ENCODE measurements at regions not wholly inside any gene's neighbourhood (a gene's known extent, or its start where the extent isn't known, plus 50 kb on each side); places are given as distances from the start of the nearest gene placed in this dataset.

- Histone ChIP-seq H3K9ac (ENCODE audit: low read depth, low read length) (no peak overlapping the region), H3K27me3 (ENCODE audit: control insufficient read depth, insufficient read depth, low read length) (no peaks in the 10 kb centered on the region), H3K9me3 (ENCODE audit: control insufficient read depth, insufficient read depth, low read length) (no peaks in the 10 kb centered on the region; the same call in none of the 2 replicates), H3K4me3 (ENCODE audit: low read depth, low read length) (no peak overlapping the region), H3K36me3 (ENCODE audit: control insufficient read depth, insufficient read depth, low read length) (no peaks in the 10 kb centered on the region), H3K4me1 (ENCODE audit: control insufficient read depth, insufficient read depth, low read length) (peaks cover 4% of the 10 kb centered on the region), H3K27ac (ENCODE audit: low read depth, low read length) (no peak overlapping the region)
These were observed 69.7 kb upstream of the FCN1 start for GRCh38 chr9:134987376-134987775.

DNA sequence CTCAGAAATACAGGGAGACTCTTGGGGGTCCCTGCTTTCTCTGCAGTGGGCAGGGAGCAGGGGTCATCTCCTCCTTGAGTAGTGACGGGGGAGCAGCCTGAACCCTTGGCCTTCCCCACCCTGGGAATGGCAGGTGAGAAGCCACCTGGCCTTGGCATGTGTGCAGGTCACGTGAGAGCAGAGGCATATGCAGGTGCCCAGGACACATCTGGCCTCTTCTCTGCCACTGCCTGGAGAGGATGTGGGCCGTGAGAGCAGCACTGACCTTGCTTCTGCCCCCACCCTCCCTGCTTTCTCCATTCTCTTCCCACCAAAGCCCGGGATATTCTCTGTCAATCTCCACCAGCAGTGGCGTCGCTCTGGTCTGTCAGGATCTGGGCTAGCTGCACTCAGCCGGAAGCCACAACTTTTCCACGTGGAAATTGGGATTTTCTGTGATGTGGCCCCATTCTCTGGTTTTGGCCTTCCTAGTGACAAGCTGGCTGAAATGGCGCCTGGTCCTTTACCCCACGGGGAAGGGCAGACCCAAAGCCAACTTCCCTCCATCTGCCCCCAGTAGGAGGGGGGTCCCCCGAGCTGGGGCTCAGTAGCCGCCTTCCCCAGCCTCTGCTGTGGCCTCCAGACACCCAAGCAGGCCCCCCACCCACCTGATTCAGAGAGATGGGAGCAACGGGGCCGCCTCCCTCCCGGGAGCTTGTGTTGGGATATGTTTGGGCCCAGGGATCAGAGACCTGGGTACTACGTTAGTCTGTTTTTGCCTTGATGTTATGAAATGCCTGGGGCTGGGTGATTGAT, 70.4 kb upstream of the FCN1 start:
- no peak overlapping the region for H3K4me3 ChIP-seq (ENCODE audit: low read depth, low read length)
- no peak overlapping the region for H3K9ac ChIP-seq (ENCODE audit: low read depth, low read length)
- no peaks in the 10 kb centered on the region; the same call in none of the 2 replicates for H3K9me3 ChIP-seq (ENCODE audit: control insufficient read depth, insufficient read depth, low read length)
- no peaks in the 10 kb centered on the region for H3K4me1 ChIP-seq (ENCODE audit: control insufficient read depth, insufficient read depth, low read length)
- no peaks in the 10 kb centered on the region for H3K36me3 ChIP-seq (ENCODE audit: control insufficient read depth, insufficient read depth, low read length)
- no peaks in the 10 kb centered on the region for H3K27me3 ChIP-seq (ENCODE audit: control insufficient read depth, insufficient read depth, low read length)
- H3K27ac ChIP-seq (ENCODE audit: low read depth, low read length), result no peak overlapping the region

DNA sequence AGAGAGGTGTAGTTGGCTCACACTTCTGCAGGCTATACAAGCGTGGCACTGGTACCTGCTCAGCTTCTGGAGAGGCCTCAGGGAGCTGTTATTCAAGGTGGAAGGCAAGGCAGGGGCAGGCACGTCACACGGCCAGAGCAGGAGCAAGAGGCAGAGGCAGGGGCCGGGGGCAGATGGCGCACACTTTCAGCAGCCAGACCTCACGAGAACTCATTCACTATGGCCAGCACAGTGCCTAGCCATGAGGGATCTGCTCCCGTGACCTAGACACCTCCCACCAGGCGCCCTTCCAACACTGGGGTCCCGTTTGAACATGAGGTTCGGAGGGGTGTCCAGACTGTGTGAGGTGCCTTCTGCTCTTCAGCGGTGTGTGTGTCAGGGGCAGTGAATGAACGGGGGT, 71.0 kb upstream of the FCN1 start:
- Histone ChIP-seq H3K9me3 (ENCODE audit: control insufficient read depth, insufficient read depth, low read length) (no peaks in the 10 kb centered on the region; the same call in none of the 2 replicates), H3K4me3 (ENCODE audit: low read depth, low read length) (no peak overlapping the region), H3K36me3 (ENCODE audit: control insufficient read depth, insufficient read depth, low read length) (no peaks in the 10 kb centered on the region), H3K27me3 (ENCODE audit: control insufficient read depth, insufficient read depth, low read length) (no peaks in the 10 kb centered on the region), H3K9ac (ENCODE audit: low read depth, low read length) (no peak overlapping the region), H3K27ac (ENCODE audit: low read depth, low read length) (no peak overlapping the region), H3K4me1 (ENCODE audit: control insufficient read depth, insufficient read depth, low read length) (no peaks in the 10 kb centered on the region)

- H3K36me3 ChIP-seq (ENCODE audit: control insufficient read depth, insufficient read depth, low read length), result no peaks in the 10 kb centered on the region
- no peak overlapping the region for H3K27ac ChIP-seq (ENCODE audit: low read depth, low read length)
- H3K4me3 ChIP-seq (ENCODE audit: low read depth, low read length), result no peak overlapping the region
- H3K4me1 ChIP-seq (ENCODE audit: control insufficient read depth, insufficient read depth, low read length), result no peaks in the 10 kb centered on the region
- H3K9ac ChIP-seq (ENCODE audit: low read depth, low read length), result no peak overlapping the region
- H3K9me3 ChIP-seq (ENCODE audit: control insufficient read depth, insufficient read depth, low read length), result no peaks in the 10 kb centered on the region; the same call in none of the 2 replicates
- no peaks in the 10 kb centered on the region for H3K27me3 ChIP-seq (ENCODE audit: control insufficient read depth, insufficient read depth, low read length)
These were observed 71.7 kb upstream of the FCN1 start for GRCh38 chr9:134989206-134990065.

- Histone ChIP-seq H3K36me3 (ENCODE audit: control insufficient read depth, insufficient read depth, low read length) (no peaks in the 10 kb centered on the region), H3K9ac (ENCODE audit: low read depth, low read length) (no peak overlapping the region), H3K27ac (ENCODE audit: low read depth, low read length) (no peak overlapping the region), H3K27me3 (ENCODE audit: control insufficient read depth, insufficient read depth, low read length) (no peaks in the 10 kb centered on the region), H3K4me3 (ENCODE audit: low read depth, low read length) (no peak overlapping the region), H3K9me3 (ENCODE audit: control insufficient read depth, insufficient read depth, low read length) (peaks cover 5% of the 10 kb centered on the region; the same call in 1 of the 2 replicates), H3K4me1 (ENCODE audit: control insufficient read depth, insufficient read depth, low read length) (no peaks in the 10 kb centered on the region)
These were observed 74.4 kb upstream of the FCN1 start for GRCh38 chr9:134991808-134992754.

DNA sequence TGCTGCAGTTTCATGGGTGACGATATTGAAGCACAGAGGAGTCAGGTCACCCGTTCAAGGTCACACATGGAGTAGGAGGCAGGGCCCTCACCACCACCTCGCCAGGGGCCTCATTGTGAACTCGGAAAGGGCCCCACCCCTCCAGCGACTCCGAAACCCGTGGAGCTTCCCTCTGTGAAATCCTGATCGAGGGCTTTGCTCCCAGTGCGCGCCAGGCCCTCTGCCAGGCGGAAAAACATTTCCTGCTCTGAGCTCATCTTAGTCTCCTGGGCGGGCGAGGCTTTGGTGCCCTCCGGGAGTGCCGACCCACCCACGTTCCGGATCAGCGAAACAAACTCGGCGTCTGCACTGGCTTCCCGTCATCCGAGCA, 75.0 kb upstream of the FCN1 start:
- H3K27ac ChIP-seq (ENCODE audit: low read depth, low read length), result no peak overlapping the region
- no peaks in the 10 kb centered on the region for H3K4me1 ChIP-seq (ENCODE audit: control insufficient read depth, insufficient read depth, low read length)
- no peaks in the 10 kb centered on the region for H3K36me3 ChIP-seq (ENCODE audit: control insufficient read depth, insufficient read depth, low read length)
- H3K27me3 ChIP-seq (ENCODE audit: control insufficient read depth, insufficient read depth, low read length), result no peaks in the 10 kb centered on the region
- no peak overlapping the region for H3K4me3 ChIP-seq (ENCODE audit: low read depth, low read length)
- peaks cover 12% of the 10 kb centered on the region for H3K9me3 ChIP-seq (ENCODE audit: control insufficient read depth, insufficient read depth, low read length)
- H3K9ac ChIP-seq (ENCODE audit: low read depth, low read length), result no peak overlapping the region

GRCh38 chr9:134993416-134993815, 75.7 kb upstream of the FCN1 start:
- Histone ChIP-seq H3K9me3 (ENCODE audit: control insufficient read depth, insufficient read depth, low read length) (peaks cover 18% of the 10 kb centered on the region), H3K4me3 (ENCODE audit: low read depth, low read length) (no peak overlapping the region), H3K36me3 (ENCODE audit: control insufficient read depth, insufficient read depth, low read length) (no peaks in the 10 kb centered on the region), H3K4me1 (ENCODE audit: control insufficient read depth, insufficient read depth, low read length) (no peaks in the 10 kb centered on the region), H3K9ac (ENCODE audit: low read depth, low read length) (no peak overlapping the region), H3K27ac (ENCODE audit: low read depth, low read length) (no peak overlapping the region), H3K27me3 (ENCODE audit: control insufficient read depth, insufficient read depth, low read length) (no peaks in the 10 kb centered on the region)

- H3K4me1 ChIP-seq (ENCODE audit: control insufficient read depth, insufficient read depth, low read length), result no peaks in the 10 kb centered on the region
- H3K9me3 ChIP-seq (ENCODE audit: control insufficient read depth, insufficient read depth, low read length), result peaks cover 25% of the 10 kb centered on the region
- no peak overlapping the region for H3K4me3 ChIP-seq (ENCODE audit: low read depth, low read length)
- no peaks in the 10 kb centered on the region for H3K27me3 ChIP-seq (ENCODE audit: control insufficient read depth, insufficient read depth, low read length)
- H3K36me3 ChIP-seq (ENCODE audit: control insufficient read depth, insufficient read depth, low read length), result no peaks in the 10 kb centered on the region
- H3K27ac ChIP-seq (ENCODE audit: low read depth, low read length), result no peak overlapping the region
- no peak overlapping the region for H3K9ac ChIP-seq (ENCODE audit: low read depth, low read length)
These were observed 76.4 kb upstream of the FCN1 start for GRCh38 chr9:134993996-134994720.

DNA sequence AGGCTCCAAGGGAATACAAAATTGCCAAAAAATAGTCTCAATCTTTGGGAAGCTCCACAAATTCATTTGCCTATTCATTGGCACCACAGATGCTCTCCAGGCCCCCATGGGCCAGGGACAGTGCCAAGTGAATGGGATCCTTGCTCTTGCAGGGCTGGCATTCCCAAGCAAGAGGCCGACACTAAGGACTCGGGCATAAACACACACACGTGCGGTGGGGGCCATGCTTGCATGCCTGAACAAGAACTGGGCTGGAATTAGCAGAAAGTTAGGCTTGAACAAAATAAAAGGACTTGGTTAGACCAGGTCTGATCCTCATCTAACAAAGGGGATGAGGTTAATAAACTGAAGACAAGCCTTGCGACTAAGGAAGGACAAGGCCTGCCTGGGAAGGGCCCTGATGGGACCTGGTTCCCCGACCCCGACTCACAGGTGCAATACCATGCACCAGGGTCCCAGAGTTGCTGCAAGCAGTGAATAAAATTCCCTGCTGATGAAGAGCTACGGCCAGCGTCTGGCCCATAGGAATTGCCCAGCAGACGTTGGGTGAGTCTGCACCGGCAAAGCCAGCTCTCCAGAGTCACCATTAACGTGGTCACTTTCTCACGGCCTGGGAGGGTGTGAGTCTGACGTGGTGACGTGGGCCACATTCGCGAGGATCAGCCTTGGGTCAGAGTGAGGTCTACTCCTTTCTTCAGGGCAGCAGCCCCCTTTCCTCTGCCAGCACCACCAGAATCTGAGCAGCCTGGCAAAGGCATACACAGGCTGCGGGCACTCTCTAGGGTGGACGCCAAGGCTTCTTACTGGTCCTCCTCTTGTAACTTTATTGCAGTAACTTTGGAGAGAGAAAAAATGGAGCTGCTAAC, 77.4 kb upstream of the FCN1 start:
- H3K27me3 ChIP-seq (ENCODE audit: control insufficient read depth, insufficient read depth, low read length), result no peaks in the 10 kb centered on the region
- H3K36me3 ChIP-seq (ENCODE audit: control insufficient read depth, insufficient read depth, low read length), result no peaks in the 10 kb centered on the region
- H3K9me3 ChIP-seq (ENCODE audit: control insufficient read depth, insufficient read depth, low read length), result peaks cover 35% of the 10 kb centered on the region
- H3K4me1 ChIP-seq (ENCODE audit: control insufficient read depth, insufficient read depth, low read length), result no peaks in the 10 kb centered on the region
- H3K9ac ChIP-seq (ENCODE audit: low read depth, low read length), result no peak overlapping the region
- no peak overlapping the region for H3K4me3 ChIP-seq (ENCODE audit: low read depth, low read length)
- no peak overlapping the region for H3K27ac ChIP-seq (ENCODE audit: low read depth, low read length)

Data from HUES48 (cell line).